ENCODE measurements at regions not wholly inside any gene's neighbourhood (a gene's known extent, or its start where the extent isn't known, plus 50 kb on each side); places are given as distances from the start of the nearest gene placed in this dataset.

DNA sequence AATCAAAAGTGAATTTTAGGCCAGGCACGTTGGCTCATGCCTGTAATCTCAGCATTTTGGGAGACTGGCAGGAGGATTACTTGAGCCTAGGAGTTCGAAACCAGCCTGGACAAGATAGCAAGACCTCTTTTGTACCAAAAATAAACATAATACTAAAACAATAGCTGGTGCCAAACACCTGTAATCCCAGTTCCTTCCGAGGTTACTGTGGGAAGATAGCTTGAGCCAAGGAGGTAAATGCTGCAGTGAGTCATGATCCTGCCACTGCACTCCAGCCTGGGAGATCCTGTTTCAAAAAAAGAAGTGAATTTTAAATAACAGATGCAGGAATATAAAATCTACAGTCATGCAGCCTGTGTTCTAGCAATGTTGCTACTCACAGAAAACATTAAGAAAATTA, 488.3 kb downstream of the PPARGC1A start:
- DNase-seq (ENCODE audit: low spot score): no peak

DNA sequence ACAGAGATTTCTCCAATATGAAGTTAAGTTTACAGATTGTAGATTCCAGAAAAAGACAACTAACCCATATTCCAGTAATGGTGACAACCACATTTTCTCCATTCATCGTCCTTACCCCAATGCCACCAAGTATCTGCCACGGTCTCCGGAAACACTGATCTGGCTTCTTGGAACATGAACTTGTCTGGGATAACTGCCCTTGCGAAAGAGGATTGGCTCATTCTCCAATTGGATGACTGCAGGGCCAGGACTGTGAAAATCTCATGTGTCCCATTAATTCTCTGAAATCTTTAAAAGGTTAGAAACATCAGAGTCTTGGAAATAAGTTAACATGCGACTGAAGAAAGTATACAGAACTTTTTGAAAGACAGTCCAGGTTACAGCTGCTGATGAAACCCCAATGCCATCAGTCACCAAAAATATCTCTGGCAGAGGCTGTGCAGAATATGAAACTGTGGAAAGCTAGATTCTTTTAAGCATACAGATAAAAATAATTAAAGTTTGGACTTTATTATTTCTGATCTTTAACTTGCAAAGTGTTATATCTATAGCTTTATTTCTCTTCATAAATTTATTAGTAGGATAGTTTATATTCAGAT, 496.9 kb downstream of the PPARGC1A start:
- no peak for DNase-seq (ENCODE audit: low spot score)

DNA sequence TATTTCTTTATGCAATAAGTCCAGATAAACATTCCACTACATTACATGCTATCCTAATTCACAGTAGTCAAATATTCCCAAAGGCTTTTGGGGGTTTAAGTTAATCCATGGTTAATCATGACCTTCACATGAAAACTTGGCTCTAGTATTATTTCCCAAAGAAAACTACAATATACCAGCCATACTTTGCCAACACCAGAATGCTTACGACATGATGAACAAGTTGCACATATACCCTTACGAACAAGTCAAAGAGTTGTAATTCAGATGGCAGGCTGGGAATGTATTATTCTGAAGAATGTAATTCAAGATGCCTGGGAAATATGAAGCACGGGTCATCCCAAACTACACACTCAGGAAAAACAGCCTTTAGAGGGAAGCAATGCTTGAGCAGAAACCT, 499.6 kb downstream of the PPARGC1A start:
- no peak for DNase-seq (ENCODE audit: low spot score)

DNA sequence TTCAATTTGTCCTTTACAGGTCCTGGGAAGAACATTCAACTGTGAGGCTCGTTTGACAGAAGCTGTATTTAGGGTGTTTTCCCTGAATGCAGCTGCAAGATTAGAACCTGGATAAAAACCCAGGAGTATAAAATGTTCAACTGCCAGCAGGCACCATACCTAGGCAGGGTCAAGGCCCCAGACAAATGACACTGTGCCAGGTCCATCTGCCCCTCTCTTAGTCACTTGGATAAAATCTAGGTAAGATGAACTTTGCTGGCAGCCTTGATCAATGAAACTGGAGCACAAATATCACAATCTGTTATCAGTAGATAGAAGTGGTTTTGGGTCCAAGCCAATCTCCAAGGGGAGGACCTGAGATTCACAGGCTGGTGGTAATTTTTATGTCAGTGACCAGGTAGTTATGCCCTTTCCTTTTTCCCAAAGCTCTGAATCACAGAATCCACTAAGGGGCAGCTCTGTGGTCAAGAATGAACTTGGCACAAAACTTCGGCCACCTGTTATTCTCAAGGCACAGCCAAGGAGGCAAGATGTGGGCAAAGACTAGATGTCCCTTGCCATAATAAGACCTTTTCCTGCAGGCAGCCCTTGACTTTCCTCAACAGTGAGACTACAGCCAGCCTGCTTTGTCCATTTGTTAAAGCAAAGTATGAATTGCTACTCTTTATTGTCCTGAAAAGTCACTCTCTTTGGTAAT, 501.0 kb downstream of the PPARGC1A start:
- no peak for DNase-seq (ENCODE audit: low spot score)

DNA sequence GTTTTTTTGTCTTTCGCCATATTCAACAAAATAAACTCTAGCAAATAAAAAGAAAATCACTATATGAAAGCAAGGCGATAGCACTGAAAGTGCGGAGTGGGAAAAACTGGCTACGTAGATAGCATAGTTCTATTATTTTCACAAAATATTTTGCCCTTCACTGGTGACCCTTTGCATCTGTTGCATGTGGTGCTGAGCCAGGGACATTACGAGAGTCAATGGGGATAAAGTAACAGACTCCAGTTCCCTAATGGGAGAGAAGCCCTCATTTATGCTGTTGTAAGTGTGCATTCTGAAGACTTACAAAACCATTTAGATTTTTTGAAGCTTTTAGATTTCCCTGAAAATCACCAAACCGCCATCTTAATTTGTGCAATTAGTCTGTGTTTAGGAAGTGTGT, 501.6 kb downstream of the PPARGC1A start:
- no peak for DNase-seq (ENCODE audit: low spot score)

DNA sequence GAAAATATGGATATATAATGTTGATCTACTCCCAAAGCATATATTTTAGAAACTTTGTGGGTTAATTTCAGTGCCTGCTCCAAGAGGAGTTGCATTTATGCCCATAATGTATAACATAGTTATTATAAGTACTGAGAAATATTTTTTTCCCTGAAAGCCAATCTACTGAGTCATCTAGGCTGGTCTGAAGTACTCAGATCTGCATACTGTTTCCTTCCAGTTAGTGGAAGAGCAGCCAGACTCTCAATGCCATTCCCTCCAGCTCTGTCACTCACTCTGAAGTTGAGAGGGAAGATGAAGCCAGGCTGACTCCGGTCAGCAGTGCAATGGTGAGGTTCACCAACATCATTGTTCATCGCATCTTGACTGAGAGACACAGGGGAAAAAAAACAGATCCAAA, 505.1 kb downstream of the PPARGC1A start:
- no peak for DNase-seq (ENCODE audit: low spot score)

DNA sequence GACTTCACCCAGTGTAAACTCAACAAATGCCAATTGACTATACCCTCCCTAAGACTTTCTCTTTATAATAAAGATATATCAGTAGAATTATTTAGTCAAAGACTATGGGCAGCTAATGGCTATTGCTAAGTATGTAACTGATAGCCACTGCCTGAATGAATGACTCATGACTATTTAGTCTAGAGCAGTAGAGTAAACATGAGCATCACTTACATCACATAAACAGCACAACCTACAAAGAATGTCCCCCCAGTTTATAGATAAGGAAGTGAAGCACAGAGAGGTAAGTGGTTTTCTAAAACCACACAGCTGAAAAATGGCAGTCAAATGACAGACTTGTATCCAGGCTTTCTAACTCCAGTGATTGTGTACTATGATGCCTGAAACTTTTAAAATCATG, 507.0 kb downstream of the PPARGC1A start:
- no peak for DNase-seq (ENCODE audit: low spot score)

DNA sequence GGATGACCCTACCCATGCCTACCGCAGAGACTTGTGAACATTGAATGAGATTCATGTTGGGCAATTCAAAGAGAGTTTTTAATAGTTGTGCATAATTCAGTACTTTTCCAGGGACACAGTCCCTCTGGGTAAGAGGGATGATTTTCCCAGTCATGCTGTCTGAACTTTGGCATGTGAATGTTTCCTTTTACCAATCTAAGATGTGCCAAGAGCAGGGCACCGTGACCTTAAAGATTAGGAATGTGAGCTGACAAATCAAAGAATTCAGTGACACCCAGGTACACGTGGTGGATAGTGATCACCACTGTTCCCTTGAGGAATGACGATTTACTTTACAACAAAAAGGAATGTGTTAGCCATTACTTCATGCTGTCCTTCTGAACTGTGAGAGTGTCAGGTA, 515.6 kb downstream of the PPARGC1A start:
- no peak for DNase-seq (ENCODE audit: low spot score)

DNA sequence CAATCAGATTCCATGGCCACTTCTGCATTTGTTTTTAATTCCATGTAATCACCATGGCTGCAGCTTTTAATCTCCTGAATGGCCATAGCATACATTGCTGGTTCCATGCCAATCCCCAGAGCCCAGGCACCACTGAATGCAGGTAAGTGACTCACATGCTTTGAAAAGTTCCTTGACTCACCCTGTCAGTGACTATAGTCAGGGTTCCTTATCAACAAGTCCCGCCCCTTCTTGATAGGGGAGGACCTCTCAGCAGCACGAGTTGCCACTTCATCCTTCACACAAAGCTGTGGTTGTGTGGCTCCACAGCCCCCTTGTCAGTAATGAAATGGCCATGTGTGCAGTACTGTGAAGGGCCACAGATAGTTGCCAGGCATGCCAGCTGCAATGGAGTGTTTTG, 516.6 kb downstream of the PPARGC1A start:
- no peak for DNase-seq (ENCODE audit: low spot score)

DNA sequence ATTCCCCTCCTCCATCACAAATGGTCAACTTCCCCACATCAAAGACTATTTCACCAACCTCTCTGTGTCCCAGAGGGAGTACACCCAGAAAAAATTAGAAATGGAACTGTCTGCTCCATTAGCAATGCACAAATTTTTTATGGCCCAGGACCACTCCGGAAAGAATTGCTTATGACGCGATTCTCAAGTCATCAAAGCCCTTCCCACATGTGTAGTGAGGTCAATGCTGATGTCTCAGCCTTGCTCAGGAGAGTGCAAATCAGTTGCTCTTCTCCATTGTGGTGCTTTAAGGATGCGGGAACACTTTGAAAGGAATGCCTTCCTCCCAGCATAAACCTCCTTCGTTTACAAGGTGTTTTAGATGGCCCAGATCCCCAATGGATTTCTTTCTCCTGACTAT, 518.3 kb downstream of the PPARGC1A start:
- no peak for DNase-seq (ENCODE audit: low spot score)

DNA sequence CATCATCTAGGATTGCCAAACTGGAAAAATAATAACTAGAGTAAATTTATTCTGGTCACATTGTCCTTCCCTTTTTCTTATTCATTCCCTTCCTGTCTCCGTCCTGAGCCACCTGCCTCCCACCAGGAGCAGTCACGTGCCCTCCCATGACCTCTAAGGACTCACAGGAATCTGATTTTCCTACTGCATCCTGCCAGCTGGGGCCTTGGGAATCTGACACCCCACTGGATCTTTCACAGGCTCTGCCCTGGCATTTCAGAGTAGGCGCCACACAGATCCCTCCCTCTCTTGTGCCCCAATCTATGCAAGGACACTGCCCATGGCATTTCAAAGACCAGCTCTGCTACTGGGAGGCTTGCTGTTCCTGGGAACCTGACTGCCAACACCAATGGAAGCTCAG, 520.5 kb downstream of the PPARGC1A start:
- DNase-seq (ENCODE audit: low spot score): no peak

DNA sequence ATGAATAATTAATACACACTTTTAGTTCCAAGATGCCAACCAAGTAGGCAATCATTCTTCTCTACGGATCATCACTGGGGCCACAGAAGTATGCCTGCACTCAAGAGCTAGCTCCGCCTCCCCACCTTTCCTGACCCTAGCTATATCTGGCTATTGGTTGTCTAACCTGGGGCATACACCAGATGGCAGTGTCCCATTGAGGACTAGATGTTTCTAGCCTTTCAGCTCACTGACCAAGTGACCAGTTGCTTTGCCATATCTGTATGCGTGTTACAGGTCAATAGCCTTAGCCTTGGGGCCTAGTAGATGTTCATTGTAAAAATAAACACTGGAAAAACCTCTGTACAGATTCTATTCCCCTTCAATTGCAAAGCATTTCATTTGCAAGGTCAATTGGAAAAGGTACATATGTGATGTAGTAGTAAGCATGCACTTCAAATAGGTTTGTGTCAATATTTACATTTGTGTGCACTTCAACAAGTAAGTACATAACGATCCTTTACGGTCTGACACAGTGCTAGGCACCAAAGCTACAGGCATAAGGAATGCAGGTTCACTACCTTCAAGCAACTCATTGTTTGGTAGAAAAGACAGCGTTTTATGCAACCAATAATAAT, 521.7 kb downstream of the PPARGC1A start:
- no peak for DNase-seq (ENCODE audit: low spot score)

DNA sequence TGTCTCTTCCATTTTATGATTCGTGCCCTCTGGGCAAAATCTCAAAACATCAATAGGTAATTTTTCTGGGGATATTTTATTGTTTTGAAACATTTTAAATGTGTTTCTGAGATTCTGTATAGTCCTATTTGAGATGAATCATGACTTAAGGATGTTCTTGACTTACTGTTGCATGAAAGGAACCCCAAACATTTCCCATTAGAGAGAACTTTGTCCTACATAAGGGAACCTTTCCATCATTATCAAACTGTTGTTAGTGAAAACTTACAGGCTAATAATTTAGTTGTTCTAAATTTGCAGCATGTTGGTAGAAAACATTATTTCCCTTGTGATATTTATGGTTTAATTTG, 523.3 kb downstream of the PPARGC1A start:
- DNase-seq (ENCODE audit: low spot score): no peak

DNA sequence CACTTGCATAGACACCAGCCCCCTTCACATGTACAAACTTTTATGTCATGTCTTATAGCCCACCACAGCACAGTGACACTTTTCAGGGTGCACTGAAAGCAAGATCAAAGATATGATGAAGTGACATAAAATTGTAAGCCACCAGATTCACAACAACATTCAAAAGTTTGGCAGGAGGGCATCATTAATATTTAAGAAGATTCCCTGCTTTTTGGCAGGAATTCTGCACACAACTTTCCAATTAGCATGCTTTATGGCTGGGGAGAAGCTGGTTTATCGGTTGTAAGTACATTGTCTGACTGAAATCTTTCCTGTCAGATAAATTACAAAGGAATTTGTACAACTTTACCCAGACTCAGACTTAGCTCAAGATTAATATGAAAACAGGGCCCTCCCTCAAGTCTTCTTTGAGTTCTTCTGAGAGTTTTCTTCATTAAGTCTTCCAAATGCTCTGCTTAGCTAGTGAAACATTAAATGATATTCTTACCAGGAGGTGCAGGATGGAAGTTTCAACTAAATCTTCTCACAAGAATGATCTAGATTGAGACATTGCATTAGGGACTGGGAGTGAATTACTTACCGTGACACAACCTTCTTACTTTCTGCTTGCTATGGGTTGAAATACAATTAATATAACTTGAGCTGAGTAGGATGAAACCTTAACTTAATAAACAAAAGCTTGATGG, 523.8 kb downstream of the PPARGC1A start:
- no peak for DNase-seq (ENCODE audit: low spot score)

DNA sequence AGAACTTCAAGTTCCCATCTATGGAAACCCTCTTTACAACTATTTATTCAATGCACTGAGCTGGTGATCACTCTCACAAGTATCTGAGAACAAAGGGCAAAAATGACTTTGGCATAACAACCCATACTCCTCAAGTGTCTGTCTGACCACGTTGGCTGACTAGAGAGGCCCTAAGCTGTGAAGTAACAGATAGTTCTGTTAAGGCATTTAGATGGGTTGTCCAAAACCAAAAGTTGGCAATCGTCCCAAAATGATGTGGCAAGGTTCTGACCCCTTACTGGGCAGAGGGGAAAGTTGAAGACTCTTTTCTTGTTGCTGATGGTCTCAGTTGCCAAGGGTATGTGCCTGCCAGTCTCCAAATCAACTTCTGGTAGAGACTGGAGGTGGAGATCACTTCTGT, 524.8 kb downstream of the PPARGC1A start:
- no peak for DNase-seq (ENCODE audit: low spot score)

DNA sequence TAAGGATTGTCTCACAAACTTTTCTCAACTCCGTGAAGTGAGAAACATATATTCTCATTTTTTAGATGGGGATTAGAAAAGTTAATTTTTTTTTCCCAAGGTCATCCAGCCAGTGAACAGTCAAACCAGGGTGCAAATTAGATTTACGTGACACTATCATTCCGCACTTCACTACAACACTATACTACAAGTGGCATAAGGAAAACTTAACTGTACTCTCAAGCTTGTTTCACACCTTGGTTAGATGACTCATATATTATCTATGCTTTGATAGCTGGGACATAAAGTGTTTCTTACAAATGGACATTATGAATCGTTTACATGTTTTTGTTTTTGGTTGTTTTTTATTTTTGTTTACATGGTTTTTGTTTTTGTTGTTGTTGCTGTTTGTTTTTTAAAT, 525.7 kb downstream of the PPARGC1A start:
- no peak for DNase-seq (ENCODE audit: low spot score)

DNA sequence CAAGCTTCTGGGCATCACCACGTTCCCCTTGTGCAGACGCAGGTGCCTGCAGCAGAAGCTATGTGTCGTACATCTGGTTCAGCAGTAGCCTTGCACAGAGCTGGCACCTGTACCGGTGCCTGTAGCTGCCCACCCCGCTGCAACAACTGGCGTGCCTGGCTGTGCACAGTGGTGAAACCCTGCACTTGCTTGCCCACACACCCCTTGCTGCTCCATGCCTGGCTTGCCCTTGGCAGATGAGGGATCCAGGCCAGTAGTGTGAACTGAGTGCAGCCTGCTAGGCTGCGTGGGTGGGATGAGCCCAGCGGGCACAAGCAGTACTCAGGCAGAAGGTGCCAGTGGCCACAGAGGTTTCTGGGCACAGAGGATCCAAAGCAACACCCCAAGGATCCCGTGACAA, 528.4 kb downstream of the PPARGC1A start:
- DNase-seq (ENCODE audit: low spot score): no peak

DNA sequence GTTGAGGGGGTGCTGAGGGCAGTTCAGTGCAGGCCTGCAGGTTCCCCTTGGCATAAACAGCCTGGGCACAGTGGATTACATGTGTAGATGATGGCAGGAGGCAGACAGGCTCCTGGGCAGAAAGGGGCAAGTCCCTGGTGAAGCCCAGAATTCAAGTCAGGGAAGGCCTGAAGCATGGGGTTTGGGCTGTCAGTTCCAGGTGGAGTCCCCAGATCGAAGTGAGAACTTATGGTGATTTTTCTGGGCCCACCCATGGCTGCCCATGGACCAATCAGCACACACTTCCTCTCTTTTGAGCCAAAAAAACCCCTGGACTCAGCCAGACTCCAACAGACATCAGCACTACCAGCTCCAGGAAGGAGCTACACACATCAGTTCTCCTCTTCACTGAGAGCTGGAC, 529.1 kb downstream of the PPARGC1A start:
- no peak for DNase-seq (ENCODE audit: low spot score)

DNA sequence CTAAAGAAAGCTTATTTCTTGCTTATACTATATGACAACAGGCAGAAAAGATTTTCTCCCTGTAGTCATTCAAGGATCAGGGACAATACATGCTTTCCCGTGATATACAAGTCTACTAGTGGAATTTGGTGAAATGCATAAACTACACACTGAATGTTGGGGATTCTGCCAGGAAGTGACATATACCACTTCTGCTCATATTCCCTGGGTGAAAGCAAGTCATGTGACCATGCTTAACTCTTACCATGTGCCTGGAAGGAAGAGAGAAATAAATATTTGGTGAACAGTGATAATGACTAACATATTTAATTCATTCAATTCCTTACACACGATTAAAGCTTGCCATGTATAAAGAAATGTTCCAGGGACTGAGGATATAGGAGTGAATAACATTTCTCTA, 534.6 kb downstream of the PPARGC1A start:
- no peak for DNase-seq (ENCODE audit: low spot score)

DNA sequence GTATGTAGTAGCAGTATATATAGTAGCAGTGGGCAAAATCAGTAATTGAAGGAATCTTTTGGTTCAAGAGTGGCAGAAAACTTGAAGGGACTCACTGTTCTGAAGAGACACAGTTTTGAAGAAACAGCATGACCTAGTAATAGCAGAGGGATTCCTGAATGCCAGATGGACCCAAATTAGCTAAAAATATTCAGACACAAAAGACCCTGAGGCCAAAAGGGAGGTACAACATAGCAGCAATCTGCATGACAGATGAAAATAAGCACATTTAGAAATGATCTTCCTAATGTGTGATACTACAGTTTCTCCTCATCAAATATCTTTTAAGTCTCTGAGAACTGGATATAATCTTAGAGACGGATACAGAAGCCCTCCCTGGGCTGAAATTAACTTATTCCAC, 536.6 kb downstream of the PPARGC1A start:
- no peak for DNase-seq (ENCODE audit: low spot score)

DNA sequence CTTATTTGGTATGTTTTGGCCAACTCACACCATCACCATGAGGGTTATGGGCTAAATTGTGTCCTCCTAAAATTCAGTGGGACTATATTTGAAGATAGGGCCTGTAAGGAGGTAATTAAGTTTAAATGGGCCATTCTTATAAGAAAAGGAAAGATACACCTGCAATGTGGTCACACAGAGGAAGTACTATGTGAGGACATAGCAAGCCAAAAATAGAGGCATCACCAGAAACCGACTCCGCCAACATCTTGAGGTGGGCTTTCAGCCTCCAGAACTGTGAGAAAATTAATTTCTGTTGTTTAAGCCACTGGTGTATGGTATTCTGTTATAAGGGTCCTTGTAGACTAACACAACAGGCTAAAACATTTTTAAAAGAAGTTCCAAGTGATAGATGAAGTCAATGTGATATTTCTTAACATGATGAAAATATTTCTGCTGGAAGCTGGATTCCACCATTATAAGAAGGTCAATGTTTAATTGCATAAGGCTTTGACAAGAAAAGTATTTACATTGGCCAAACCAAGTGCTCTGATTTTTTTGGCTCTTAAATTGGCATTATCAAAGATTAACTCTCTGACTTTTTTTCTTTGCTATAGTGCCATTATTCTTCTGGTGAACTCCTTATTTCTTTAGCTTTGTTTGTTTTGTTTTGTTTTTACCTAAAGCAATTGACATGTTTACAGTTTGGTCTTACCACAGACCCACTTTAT, 540.9 kb downstream of the PPARGC1A start:
- DNase-seq (ENCODE audit: low spot score): no peak

DNA sequence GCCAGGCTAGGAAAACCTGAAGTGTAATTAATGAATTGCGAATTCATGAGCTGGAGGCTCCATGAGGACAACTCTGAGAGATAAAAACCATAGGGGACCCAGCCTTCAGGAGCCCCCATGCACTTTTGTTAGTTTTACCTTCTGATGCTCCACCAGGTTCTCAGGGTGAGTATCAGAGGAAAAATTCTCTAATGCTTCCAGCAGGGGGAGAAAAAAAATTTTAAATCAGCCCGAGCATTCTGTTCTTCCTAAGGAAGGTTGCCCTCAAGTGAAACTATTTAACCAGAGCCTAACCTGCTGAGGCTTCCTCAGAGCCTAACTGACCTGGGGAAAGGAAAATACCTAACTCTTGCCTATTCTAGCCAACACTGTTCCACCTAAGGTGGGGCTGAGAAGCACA, 552.6 kb downstream of the PPARGC1A start:
- no peak for DNase-seq (ENCODE audit: low spot score)

All from AG08396 (cell line).